Neural progenitor cell (in vitro differentiated cells): ENCODE measurements at regions not wholly inside any gene's neighbourhood (a gene's known extent, or its start where the extent isn't known, plus 50 kb on each side); places are given as distances from the start of the nearest gene placed in this dataset.

Experiments
- EZH2 ChIP-seq: fragments of 200-600 bp; sonication (generic); IDR thresholded peaks from 2 replicates; pipeline ENCODE4 v1.6.1; 2017; ENCODE audit warnings: antibody characterized with exemption, mild to moderate bottlenecking, moderate library complexity
- TF ChIP-seq, protein P1 (sequence below): fragments of 200-600 bp; sonication (generic); IDR thresholded peaks from 2 replicates; pipeline ENCODE4 v1.5.1; 2017; ENCODE audit warnings: antibody characterized with exemption, mild to moderate bottlenecking

DNA sequence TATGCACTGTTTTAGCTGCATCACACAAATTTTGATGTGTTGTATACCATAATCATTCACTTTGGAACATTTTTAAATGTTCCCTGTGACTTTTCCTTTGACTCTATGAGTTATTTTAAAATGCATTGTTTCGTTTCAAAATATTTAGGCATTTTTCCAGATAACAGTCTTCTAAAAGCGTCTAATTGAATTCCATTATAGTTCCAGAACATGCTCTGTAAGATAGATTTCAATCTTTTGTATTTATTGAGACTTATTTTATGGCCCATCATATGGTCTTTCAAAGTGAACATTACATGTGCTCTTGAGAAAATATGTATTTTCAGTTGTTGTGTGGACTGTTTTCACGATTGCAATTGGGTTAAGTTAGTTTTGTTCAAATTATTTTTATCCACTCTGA lies 98.7 kb upstream of the ARHGAP5 start:
- TF ChIP-seq, protein P1, sequence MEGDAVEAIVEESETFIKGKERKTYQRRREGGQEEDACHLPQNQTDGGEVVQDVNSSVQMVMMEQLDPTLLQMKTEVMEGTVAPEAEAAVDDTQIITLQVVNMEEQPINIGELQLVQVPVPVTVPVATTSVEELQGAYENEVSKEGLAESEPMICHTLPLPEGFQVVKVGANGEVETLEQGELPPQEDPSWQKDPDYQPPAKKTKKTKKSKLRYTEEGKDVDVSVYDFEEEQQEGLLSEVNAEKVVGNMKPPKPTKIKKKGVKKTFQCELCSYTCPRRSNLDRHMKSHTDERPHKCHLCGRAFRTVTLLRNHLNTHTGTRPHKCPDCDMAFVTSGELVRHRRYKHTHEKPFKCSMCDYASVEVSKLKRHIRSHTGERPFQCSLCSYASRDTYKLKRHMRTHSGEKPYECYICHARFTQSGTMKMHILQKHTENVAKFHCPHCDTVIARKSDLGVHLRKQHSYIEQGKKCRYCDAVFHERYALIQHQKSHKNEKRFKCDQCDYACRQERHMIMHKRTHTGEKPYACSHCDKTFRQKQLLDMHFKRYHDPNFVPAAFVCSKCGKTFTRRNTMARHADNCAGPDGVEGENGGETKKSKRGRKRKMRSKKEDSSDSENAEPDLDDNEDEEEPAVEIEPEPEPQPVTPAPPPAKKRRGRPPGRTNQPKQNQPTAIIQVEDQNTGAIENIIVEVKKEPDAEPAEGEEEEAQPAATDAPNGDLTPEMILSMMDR: no peak
- no peak for TF ChIP-seq EZH2
